ENCODE measurements at regions not wholly inside any gene's neighbourhood (a gene's known extent, or its start where the extent isn't known, plus 50 kb on each side); places are given as distances from the start of the nearest gene placed in this dataset.

- TF ChIP-seq, protein P1, sequence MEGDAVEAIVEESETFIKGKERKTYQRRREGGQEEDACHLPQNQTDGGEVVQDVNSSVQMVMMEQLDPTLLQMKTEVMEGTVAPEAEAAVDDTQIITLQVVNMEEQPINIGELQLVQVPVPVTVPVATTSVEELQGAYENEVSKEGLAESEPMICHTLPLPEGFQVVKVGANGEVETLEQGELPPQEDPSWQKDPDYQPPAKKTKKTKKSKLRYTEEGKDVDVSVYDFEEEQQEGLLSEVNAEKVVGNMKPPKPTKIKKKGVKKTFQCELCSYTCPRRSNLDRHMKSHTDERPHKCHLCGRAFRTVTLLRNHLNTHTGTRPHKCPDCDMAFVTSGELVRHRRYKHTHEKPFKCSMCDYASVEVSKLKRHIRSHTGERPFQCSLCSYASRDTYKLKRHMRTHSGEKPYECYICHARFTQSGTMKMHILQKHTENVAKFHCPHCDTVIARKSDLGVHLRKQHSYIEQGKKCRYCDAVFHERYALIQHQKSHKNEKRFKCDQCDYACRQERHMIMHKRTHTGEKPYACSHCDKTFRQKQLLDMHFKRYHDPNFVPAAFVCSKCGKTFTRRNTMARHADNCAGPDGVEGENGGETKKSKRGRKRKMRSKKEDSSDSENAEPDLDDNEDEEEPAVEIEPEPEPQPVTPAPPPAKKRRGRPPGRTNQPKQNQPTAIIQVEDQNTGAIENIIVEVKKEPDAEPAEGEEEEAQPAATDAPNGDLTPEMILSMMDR (IDR thresholded peaks at IDR 0.05; ENCODE audit: low read depth, low read length): no peak
- no peaks in the 10 kb centered on the region for H3K27me3 ChIP-seq
- H3K9me3 ChIP-seq (ENCODE audit: low read depth): no peaks in the 10 kb centered on the region
- H3K4me3 ChIP-seq: no peak overlapping the region
- H3K27ac ChIP-seq: no peak overlapping the region
- H3K4me1 ChIP-seq (ENCODE audit: low read depth): no peaks in the 10 kb centered on the region
- no peaks in the 10 kb centered on the region for H3K36me3 ChIP-seq
- DNase-seq (ENCODE audit: low read depth in 1 of 2, low spot score in 1 of 2): no peak
Observed at GRCh38 chr13:53422415-53422814, 393.8 kb downstream of the OLFM4 start.

- Histone ChIP-seq H3K4me3 (no peak overlapping the region), H3K27me3 (no peaks in the 10 kb centered on the region), H3K36me3 (no peaks in the 10 kb centered on the region), H3K27ac (no peak overlapping the region), H3K4me1 (ENCODE audit: low read depth) (no peaks in the 10 kb centered on the region), H3K9me3 (ENCODE audit: low read depth) (no peaks in the 10 kb centered on the region)
- TF ChIP-seq, protein P1 (IDR thresholded peaks at IDR 0.05; ENCODE audit: low read depth, low read length): no peak
- no peak for DNase-seq (ENCODE audit: low read depth in 1 of 2, low spot score in 1 of 2)
Observed at GRCh38 chr13:53436396-53436795, 407.8 kb downstream of the OLFM4 start.

- H3K36me3 ChIP-seq: no peaks in the 10 kb centered on the region
- TF ChIP-seq, protein P1 (IDR thresholded peaks at IDR 0.05; ENCODE audit: low read depth, low read length): no peak
- no peaks in the 10 kb centered on the region for H3K9me3 ChIP-seq (ENCODE audit: low read depth)
- no peaks in the 10 kb centered on the region for H3K4me1 ChIP-seq (ENCODE audit: low read depth)
- no peaks in the 10 kb centered on the region for H3K27me3 ChIP-seq
- no peak overlapping the region for H3K4me3 ChIP-seq
- H3K27ac ChIP-seq: no peak overlapping the region
- DNase-seq (ENCODE audit: low read depth in 1 of 2, low spot score in 1 of 2): no peak
Observed at GRCh38 chr13:53439439-53440225, 411.0 kb downstream of the OLFM4 start.

DNA sequence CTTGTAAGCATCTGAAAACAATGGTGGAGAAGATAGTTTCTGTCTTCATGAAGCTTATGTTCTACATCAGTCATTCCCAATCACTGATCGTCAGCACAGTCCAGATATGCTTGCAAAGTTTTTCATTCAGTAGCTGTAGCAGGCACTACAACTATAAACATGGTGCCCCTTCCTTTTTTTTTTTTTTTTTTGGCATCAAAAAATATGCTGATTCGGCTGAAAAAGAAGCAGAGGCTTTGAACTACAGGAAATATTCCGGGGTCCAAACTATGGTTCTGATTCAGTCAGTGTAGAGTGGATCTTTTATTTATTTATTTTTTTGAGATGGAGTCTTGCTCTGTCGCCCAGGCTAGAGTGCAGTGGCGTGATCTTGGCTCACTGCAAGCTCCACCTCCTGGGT lies 414.4 kb downstream of the OLFM4 start:
- TF ChIP-seq, protein P1 (IDR thresholded peaks at IDR 0.05; ENCODE audit: low read depth, low read length): no peak
- no peak for DNase-seq (ENCODE audit: low read depth in 1 of 2, low spot score in 1 of 2)
- H3K9me3 ChIP-seq (ENCODE audit: low read depth): no peaks in the 10 kb centered on the region
- no peaks in the 10 kb centered on the region for H3K4me1 ChIP-seq (ENCODE audit: low read depth)
- no peaks in the 10 kb centered on the region for H3K36me3 ChIP-seq
- H3K27me3 ChIP-seq: no peaks in the 10 kb centered on the region
- no peak overlapping the region for H3K27ac ChIP-seq
- H3K4me3 ChIP-seq: no peak overlapping the region

GRCh38 chr13:53445686-53446085 lies 417.1 kb downstream of the OLFM4 start:
- Histone ChIP-seq H3K9me3 (ENCODE audit: low read depth) (no peaks in the 10 kb centered on the region), H3K4me1 (ENCODE audit: low read depth) (no peaks in the 10 kb centered on the region), H3K27me3 (no peaks in the 10 kb centered on the region), H3K27ac (no peak overlapping the region), H3K36me3 (no peaks in the 10 kb centered on the region), H3K4me3 (no peak overlapping the region)
- TF ChIP-seq, protein P1 (IDR thresholded peaks at IDR 0.05; ENCODE audit: low read depth, low read length): no peak
- DNase-seq (ENCODE audit: low read depth in 1 of 2, low spot score in 1 of 2): no peak
